ENCODE measurements at regions not wholly inside any gene's neighbourhood (a gene's known extent, or its start where the extent isn't known, plus 50 kb on each side); places are given as distances from the start of the nearest gene placed in this dataset.

DNA sequence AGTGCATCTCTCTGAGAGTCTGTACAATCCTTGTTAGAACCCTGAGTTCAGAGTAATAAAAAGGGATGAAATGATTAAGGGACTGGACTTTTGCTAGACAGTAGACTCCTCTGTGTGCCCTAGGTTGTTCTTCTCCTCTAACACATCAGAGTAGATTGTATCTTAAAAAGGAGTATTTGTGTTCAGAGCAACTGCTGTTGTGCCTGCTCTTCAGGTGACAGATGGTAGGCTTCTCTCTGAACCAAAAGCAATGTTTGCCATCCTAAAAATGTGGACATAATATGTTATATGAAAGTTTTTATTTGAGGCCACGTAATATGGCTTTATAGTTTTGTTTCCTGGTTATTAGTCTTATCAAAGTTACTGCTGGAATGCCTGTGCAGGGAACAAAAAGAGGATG is 588.6 kb upstream of the FAT1 start:
- TF ChIP-seq SP1 (IDR thresholded peaks at IDR 0.05), result no peak
- TF ChIP-seq HDGF (IDR thresholded peaks at IDR 0.05; ENCODE audit: borderline replicate concordance), result no peak
- TF ChIP-seq FOXM1 (IDR thresholded peaks at IDR 0.05; ENCODE audit: borderline replicate concordance), result no peak
- TF ChIP-seq TARDBP (IDR thresholded peaks at IDR 0.05), result no peak
- TF ChIP-seq BHLHE40 (IDR thresholded peaks at IDR 0.05; ENCODE audit: borderline replicate concordance), result no peak
- TF ChIP-seq ELF4 (IDR thresholded peaks at IDR 0.05), result no peak
- TF ChIP-seq ZNF384 (IDR thresholded peaks at IDR 0.05), result no peak
- no peak for TF ChIP-seq L3MBTL2 (conservative IDR thresholded peaks at IDR 0.05)
- TF ChIP-seq FOXA1 (IDR thresholded peaks at IDR 0.05), result no peak
- TF ChIP-seq FOXK2 (IDR thresholded peaks at IDR 0.05), result no peak
